Endothelial cell of hepatic sinusoid (primary cell): ENCODE measurements at regions not wholly inside any gene's neighbourhood (a gene's known extent, or its start where the extent isn't known, plus 50 kb on each side); places are given as distances from the start of the nearest gene placed in this dataset.

Experiments
- in situ Hi-C: cut with HindIII; loops from 2 replicates; pipeline ENCODE4 v1.10.0; 2017; ENCODE audit warnings: low sequenced_read_pairs

- in situ Hi-C loops = no loop called here
Observed at GRCh38 chr10:128312250-128312649, 186.0 kb upstream of the MKI67 start.

- in situ Hi-C loops = no loop called here
Observed at GRCh38 chr10:128314686-128315085, 188.5 kb upstream of the MKI67 start.

- in situ Hi-C loops = no loop called here
Observed at GRCh38 chr10:128316121-128316726, 190.0 kb upstream of the MKI67 start.

GRCh38 chr10:128316925-128317324 is 190.7 kb upstream of the MKI67 start:
- in situ Hi-C loops = no loop called here

- in situ Hi-C loops = no loop called here
Observed at GRCh38 chr10:128318366-128318765, 192.1 kb upstream of the MKI67 start.

- in situ Hi-C loops = no loop called here
Observed at GRCh38 chr10:128318913-128319312, 192.7 kb upstream of the MKI67 start.

GRCh38 chr10:128322106-128322505 is 195.9 kb upstream of the MKI67 start:
- in situ Hi-C loops = no loop called here

GRCh38 chr10:128322950-128323349 is 196.7 kb upstream of the MKI67 start:
- in situ Hi-C loops = no loop called here

GRCh38 chr10:128324058-128324827 is 198.0 kb upstream of the MKI67 start:
- in situ Hi-C loops = no loop called here

- in situ Hi-C loops = no loop called here
Observed at GRCh38 chr10:128325788-128326187, 199.6 kb upstream of the MKI67 start.

GRCh38 chr10:128326251-128326650 is 200.0 kb upstream of the MKI67 start:
- in situ Hi-C loops = no loop called here

GRCh38 chr10:128326851-128327250 is 200.6 kb upstream of the MKI67 start:
- in situ Hi-C loops = no loop called here

- in situ Hi-C loops = no loop called here
Observed at GRCh38 chr10:128336401-128336800, 210.2 kb upstream of the MKI67 start.

- in situ Hi-C loops = no loop called here
Observed at GRCh38 chr10:128337860-128338378, 211.7 kb upstream of the MKI67 start.

- in situ Hi-C loops = no loop called here
Observed at GRCh38 chr10:128338951-128339350, 212.7 kb upstream of the MKI67 start.

GRCh38 chr10:128339753-128340152 is 213.5 kb upstream of the MKI67 start:
- in situ Hi-C loops = no loop called here

GRCh38 chr10:128345353-128345752 is 219.1 kb upstream of the MKI67 start:
- in situ Hi-C loops = no loop called here

GRCh38 chr10:128360783-128361182 is 234.6 kb upstream of the MKI67 start:
- in situ Hi-C loops = no loop called here

GRCh38 chr10:128361487-128361886 is 235.3 kb upstream of the MKI67 start:
- in situ Hi-C loops = no loop called here

GRCh38 chr10:128362514-128362913 is 236.3 kb upstream of the MKI67 start:
- in situ Hi-C loops = no loop called here

GRCh38 chr10:128364631-128365030 is 238.4 kb upstream of the MKI67 start:
- in situ Hi-C loops = no loop called here

- in situ Hi-C loops = no loop called here
Observed at GRCh38 chr10:128365156-128365725, 239.0 kb upstream of the MKI67 start.
